HepG2 (cell line): ENCODE measurements at regions not wholly inside any gene's neighbourhood (a gene's known extent, or its start where the extent isn't known, plus 50 kb on each side); places are given as distances from the start of the nearest gene placed in this dataset.

Source experiments
- AHR ChIP-seq: IDR thresholded peaks from 2 replicates; pipeline ENCODE4 v1.6.1; 2018; ENCODE audit warnings: missing genetic modification reagents, missing compliant biosample characterization
- CEBPZ ChIP-seq: IDR thresholded peaks from 2 replicates; pipeline ENCODE4 v1.6.1; 2012; ENCODE audit warnings: low read length, improper control_type of control experiment
- ETV6 ChIP-seq: sonication (generic); formaldehyde crosslinking; conservative IDR thresholded peaks from 2 replicates; pipeline ENCODE4 v1.4.0; 2020; ENCODE audit warnings: missing genetic modification reagents
- GATAD1 ChIP-seq: IDR thresholded peaks from 2 replicates; pipeline ENCODE4 v1.6.1; 2016; ENCODE audit warnings: missing genetic modification reagents, missing compliant biosample characterization
- GFI1 ChIP-seq: sonication (generic); formaldehyde crosslinking; IDR thresholded peaks from 2 replicates; pipeline ENCODE4 v1.5.0; 2020; ENCODE audit warnings: missing genetic modification reagents, mild to moderate bottlenecking, borderline replicate concordance
- GPN1 ChIP-seq: sonication (generic); formaldehyde crosslinking; IDR thresholded peaks from 2 replicates; pipeline ENCODE4 v1.5.1; 2020; ENCODE audit warnings: missing genetic modification reagents, borderline replicate concordance
- HCFC1 ChIP-seq: fragments of 150-350 bp; IDR thresholded peaks from 2 replicates; pipeline ENCODE4 v1.6.1; 2014; ENCODE audit warnings: low read depth, low read length
- HOXA9 ChIP-seq: sonication (generic); formaldehyde crosslinking; IDR thresholded peaks from 2 replicates; pipeline ENCODE4 v1.8.1; 2022; ENCODE audit warnings: missing genetic modification reagents, mild to moderate bottlenecking, moderate library complexity, borderline replicate concordance
- KAT7 ChIP-seq: IDR thresholded peaks from 2 replicates; pipeline ENCODE4 v1.6.1; 2018; ENCODE audit warnings: borderline replicate concordance, missing compliant biosample characterization
- MAFG ChIP-seq: sonication (generic); formaldehyde crosslinking; IDR thresholded peaks from 2 replicates; pipeline ENCODE4 v1.5.1; 2020; ENCODE audit warnings: mild to moderate bottlenecking, missing genetic modification reagents
- MIER3 ChIP-seq: IDR thresholded peaks from 2 replicates; pipeline ENCODE4 v1.6.1; 2016; ENCODE audit warnings: missing compliant biosample characterization, borderline replicate concordance
- NFE2L1 ChIP-seq: sonication (generic); formaldehyde crosslinking; IDR thresholded peaks from 2 replicates; pipeline ENCODE4 v1.4.0; 2020; ENCODE audit warnings: missing genetic modification reagents, mild to moderate bottlenecking, borderline replicate concordance
- NR2C2 ChIP-seq: sonication (generic); formaldehyde crosslinking; IDR thresholded peaks from 2 replicates; pipeline ENCODE4 v1.4.0; 2020; ENCODE audit warnings: missing genetic modification reagents, mild to moderate bottlenecking, moderate library complexity, borderline replicate concordance
- PREB ChIP-seq: sonication (generic); formaldehyde crosslinking; IDR thresholded peaks from 2 replicates; pipeline ENCODE4 v1.4.0; 2020; ENCODE audit warnings: missing genetic modification reagents
- RBM39 ChIP-seq: fragments of 200-400 bp; formaldehyde crosslinking; IDR thresholded peaks from one replicate; pipeline ENCODE4 v1.6.1; 2018; ENCODE audit warnings: antibody characterized with exemption, mild to moderate bottlenecking, low read depth, low read length; ENCODE audit not compliant: poor library complexity, severe bottlenecking
- ZBTB14 ChIP-seq: sonication (generic); formaldehyde crosslinking; IDR thresholded peaks from 2 replicates; pipeline ENCODE4 v1.4.0; 2020; ENCODE audit warnings: missing genetic modification reagents
- ZKSCAN5 ChIP-seq: sonication (generic); formaldehyde crosslinking; IDR thresholded peaks from 2 replicates; pipeline ENCODE4 v1.5.1; 2020; ENCODE audit warnings: mild to moderate bottlenecking, missing genetic modification reagents
- ZNF18 ChIP-seq: sonication (generic); formaldehyde crosslinking; IDR thresholded peaks from 2 replicates; pipeline ENCODE4 v1.8.0; 2022; ENCODE audit warnings: mild to moderate bottlenecking, missing genetic modification reagents; ENCODE audit not compliant: insufficient replicate concordance

- TF ChIP-seq NFE2L1 (CRISPR knock-in tag) (no peak), ETV6 (no peak), ZKSCAN5 (CRISPR knock-in tag) (no peak), HOXA9 (CRISPR knock-in tag) (no peak), CEBPZ (no peak), MAFG (CRISPR knock-in tag) (no peak), GFI1 (CRISPR knock-in tag) (0 out of 2 replicates have a peak, but pooled peaks have one; percentile 18), MIER3 (CRISPR knock-in tag) (peak; percentile 96), ZNF18 (no peak), GATAD1 (CRISPR knock-in tag) (peak; percentile 55), PREB (CRISPR knock-in tag) (no peak), AHR (CRISPR knock-in tag) (peak; percentile 35; the same call in 1 of the 2 replicates), RBM39 (no peak), NR2C2 (peak; percentile 94), GPN1 (CRISPR knock-in tag) (no peak), HCFC1 (no peak; the same call in 1 of the 2 replicates), KAT7 (0 out of 2 replicates have a peak, but pooled peaks have one; percentile 47), ZBTB14 (CRISPR knock-in tag) (no peak)
These were observed 106.1 kb upstream of the CITED2 start (continued) for GRCh38 chr6:139480356-139481165.
